ENCODE measurements at regions not wholly inside any gene's neighbourhood (a gene's known extent, or its start where the extent isn't known, plus 50 kb on each side); places are given as distances from the start of the nearest gene placed in this dataset.

DNA sequence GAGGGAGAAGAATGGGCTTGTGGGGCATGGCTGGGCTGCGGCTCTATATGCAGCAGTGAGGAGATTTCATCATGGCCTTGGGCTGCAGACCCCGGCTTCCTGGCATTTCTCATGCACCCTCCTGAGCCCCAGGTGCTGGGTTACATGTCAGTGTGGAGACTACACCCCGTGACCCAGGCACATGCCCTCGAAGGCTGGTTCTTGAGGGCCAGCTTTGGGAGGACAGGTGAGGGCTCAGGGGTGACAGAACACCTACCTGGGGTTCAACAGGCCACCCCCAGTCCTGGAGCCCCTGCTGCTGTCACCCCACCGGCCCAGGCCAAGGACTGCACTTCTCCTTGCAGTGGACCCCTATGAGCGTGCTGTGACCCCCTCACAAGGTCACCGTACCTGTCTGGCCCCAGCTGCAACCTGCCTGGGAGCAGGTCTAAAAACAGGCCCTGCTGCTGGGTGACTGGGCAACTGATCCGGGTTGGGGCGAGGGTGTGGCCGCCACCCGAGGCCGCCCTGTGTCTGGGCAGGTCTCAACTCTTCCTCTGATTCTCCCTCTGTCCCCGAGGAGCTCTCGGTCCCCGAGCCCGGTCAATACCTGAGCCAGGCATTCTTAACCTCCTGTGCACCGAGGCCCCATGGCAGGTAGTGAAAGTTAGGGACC is 94.8 kb upstream of the OTOS start:
- Histone ChIP-seq H3K4ac (ENCODE audit: low read length) (no peak overlapping the region), H3K4me1 (ENCODE audit: control insufficient read depth in 2 of 2, insufficient read depth in 1 of 2, low read depth in 1 of 2, low read length in 2 of 2) (peaks cover 8 to 13% of the 10 kb centered on the region in 2 donors), H2AK5ac (ENCODE audit: low read depth, low read length) (peak overlapping the region; percentile 89), H2BK120ac (ENCODE audit: low read depth, low read length) (no peak overlapping the region), H3K18ac (ENCODE audit: low read length) (no peak overlapping the region), H2BK5ac (ENCODE audit: low read length) (peak overlapping the region; percentile 54), H3K9me3 (replicated peaks in 1 of 2; ENCODE audit: control insufficient read depth in 2 of 2, insufficient read depth in 1 of 2, low read depth in 1 of 2, low read length in 2 of 2) (peaks cover 0 to 2% of the 10 kb centered on the region in 2 donors), H3K23ac (ENCODE audit: low read depth, low read length, poor library complexity) (no peak overlapping the region), H2BK15ac (ENCODE audit: low read length) (no peak overlapping the region), H3K4me2 (ENCODE audit: insufficient read depth, low read length, poor library complexity, severe bottlenecking) (no peak overlapping the region), H3K4me3 (ENCODE audit: low read length in 2 of 2) (no peak overlapping the region), H4K8ac (ENCODE audit: low read depth, low read length) (no peak overlapping the region), H3K27me3 (ENCODE audit: control insufficient read depth in 3 of 3, insufficient read depth in 3 of 3, low read depth in 1 of 3, low read length in 3 of 3) (peaks cover 0 to 6% (median 4%) of the 10 kb centered on the region in 3 experiments), H2AFZ (ENCODE audit: low read length) (no peak overlapping the region), H3K36me3 (replicated peaks in 1 of 2; ENCODE audit: control insufficient read depth in 2 of 2, insufficient read depth in 2 of 2, low read length in 2 of 2) (no peaks in the 10 kb centered on the region), H3K27ac (replicated peaks; ENCODE audit: low read length) (no peak overlapping the region), H2BK12ac (ENCODE audit: low read length) (no peak overlapping the region), H3K14ac (ENCODE audit: low read length) (no peak overlapping the region), H4K91ac (ENCODE audit: low read depth, low read length, poor library complexity) (no peak overlapping the region), H3K79me1 (ENCODE audit: low read depth, low read length) (no peaks in the 10 kb centered on the region), H3K9ac (ENCODE audit: low read depth, low read length, poor library complexity) (no peak overlapping the region)
- WGBS, 2 donors (ENCODE audit: extremely low coverage in 2 of 2, insufficient read length in 2 of 2, insufficient replicate concordance in 1 of 2), result no CpG with 5 or more reads among the region's 17 CpGs
- DNase-seq (ENCODE audit: low spot score), result no peak

DNA sequence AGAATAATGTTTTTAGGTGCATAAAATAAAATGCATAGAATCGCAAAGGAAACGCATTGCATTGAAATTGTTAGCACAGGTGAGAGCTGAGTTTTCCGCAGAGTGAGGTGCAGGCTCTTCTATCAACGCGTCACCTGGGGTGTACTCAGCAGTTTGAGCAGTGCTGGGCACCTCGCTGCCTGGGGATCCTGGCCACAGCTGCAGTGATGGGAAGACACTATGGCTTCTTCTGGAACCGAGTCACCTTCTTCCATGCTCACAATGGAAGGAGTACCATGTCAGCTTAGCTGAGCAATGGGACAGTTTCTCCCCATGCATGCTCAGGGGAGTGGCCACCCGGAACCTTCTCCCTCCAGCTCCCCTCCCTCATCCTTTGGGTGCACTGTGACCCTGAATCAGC is 95.4 kb upstream of the OTOS start:
- Histone ChIP-seq H4K8ac (ENCODE audit: low read depth, low read length) (no peak overlapping the region), H3K4me3 (ENCODE audit: low read length in 2 of 2) (no peak overlapping the region), H3K36me3 (replicated peaks in 1 of 2; ENCODE audit: control insufficient read depth in 2 of 2, insufficient read depth in 2 of 2, low read length in 2 of 2) (no peaks in the 10 kb centered on the region), H3K9ac (ENCODE audit: low read depth, low read length, poor library complexity) (no peak overlapping the region), H2BK12ac (ENCODE audit: low read length) (no peak overlapping the region), H2BK120ac (ENCODE audit: low read depth, low read length) (no peak overlapping the region), H2AFZ (ENCODE audit: low read length) (no peak overlapping the region), H2BK15ac (ENCODE audit: low read length) (peak overlapping the region; percentile 93), H3K79me1 (ENCODE audit: low read depth, low read length) (no peaks in the 10 kb centered on the region), H3K23ac (ENCODE audit: low read depth, low read length, poor library complexity) (no peak overlapping the region), H3K4ac (ENCODE audit: low read length) (no peak overlapping the region), H4K91ac (ENCODE audit: low read depth, low read length, poor library complexity) (no peak overlapping the region), H3K18ac (ENCODE audit: low read length) (peak overlapping the region; percentile 54), H3K27me3 (ENCODE audit: control insufficient read depth in 3 of 3, insufficient read depth in 3 of 3, low read depth in 1 of 3, low read length in 3 of 3) (peaks cover 0 to 6% (median 4%) of the 10 kb centered on the region in 3 experiments), H3K27ac (replicated peaks; ENCODE audit: low read length) (no peak overlapping the region), H3K9me3 (replicated peaks in 1 of 2; ENCODE audit: control insufficient read depth in 2 of 2, insufficient read depth in 1 of 2, low read depth in 1 of 2, low read length in 2 of 2) (peaks cover 0 to 2% of the 10 kb centered on the region in 2 donors), H2AK5ac (ENCODE audit: low read depth, low read length) (peak overlapping the region; percentile 87), H3K4me2 (ENCODE audit: insufficient read depth, low read length, poor library complexity, severe bottlenecking) (no peak overlapping the region), H3K14ac (ENCODE audit: low read length) (no peak overlapping the region), H2BK5ac (ENCODE audit: low read length) (peak overlapping the region; percentile 42), H3K4me1 (ENCODE audit: control insufficient read depth in 2 of 2, insufficient read depth in 1 of 2, low read depth in 1 of 2, low read length in 2 of 2) (peaks cover 8 to 13% of the 10 kb centered on the region in 2 donors)
- no CpG with 5 or more reads among the region's 8 CpGs for WGBS, 2 donors (ENCODE audit: extremely low coverage in 2 of 2, insufficient read length in 2 of 2, insufficient replicate concordance in 1 of 2)
- DNase-seq (ENCODE audit: low spot score), result no peak

DNA sequence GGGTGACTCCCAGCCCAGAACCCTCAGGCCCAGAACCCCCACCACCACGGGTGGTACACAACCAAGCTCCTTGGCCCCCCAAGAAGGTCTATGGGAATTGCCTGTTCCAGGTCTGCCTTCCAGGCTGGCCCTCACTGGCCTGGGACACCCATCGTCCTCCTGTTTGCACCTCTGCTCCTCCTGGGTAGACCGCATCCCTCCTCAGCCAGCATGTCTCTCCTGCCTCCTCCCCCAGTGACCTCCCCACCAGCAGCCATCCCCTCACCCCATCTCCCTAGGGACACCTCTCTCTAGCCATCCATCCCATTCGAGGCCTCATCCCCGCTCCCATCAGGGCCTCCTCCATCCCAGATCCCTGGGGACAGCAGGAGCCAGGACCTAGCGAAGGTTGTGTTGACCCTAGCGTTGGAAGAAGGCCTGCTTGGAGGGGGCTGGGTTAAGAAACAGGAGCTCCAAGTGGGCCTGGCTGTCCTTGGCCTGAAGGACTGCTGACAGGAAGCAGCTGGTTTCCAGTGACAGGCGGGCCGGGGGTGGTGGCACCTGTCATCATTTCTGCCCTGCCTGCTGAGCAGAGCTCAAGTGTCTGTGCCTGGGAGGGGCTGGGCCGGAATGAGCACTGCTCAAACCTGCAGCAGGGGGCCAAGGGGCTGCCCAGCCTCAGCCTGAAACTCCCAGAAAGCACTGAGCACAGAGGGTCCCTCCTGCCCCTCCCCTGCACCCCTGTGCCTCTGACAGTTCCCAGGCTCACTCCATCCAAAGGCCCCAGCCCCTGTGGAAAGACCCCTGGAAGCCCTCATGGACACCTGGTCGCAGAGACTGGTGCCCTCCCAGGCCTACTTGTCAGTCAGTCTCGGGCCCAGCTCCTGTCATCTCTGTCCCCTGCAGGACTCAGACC is 96.0 kb upstream of the OTOS start:
- peak overlapping the region; percentile 36 for H2AFZ ChIP-seq (ENCODE audit: low read length)
- peaks cover 0 to 6% (median 4%) of the 10 kb centered on the region in 3 experiments for H3K27me3 ChIP-seq (ENCODE audit: control insufficient read depth in 3 of 3, insufficient read depth in 3 of 3, low read depth in 1 of 3, low read length in 3 of 3)
- peak overlapping the region; percentile 31 for H3K9ac ChIP-seq (ENCODE audit: low read depth, low read length, poor library complexity)
- H3K4me1 ChIP-seq (ENCODE audit: control insufficient read depth in 2 of 2, insufficient read depth in 1 of 2, low read depth in 1 of 2, low read length in 2 of 2), result peaks cover 8 to 13% of the 10 kb centered on the region in 2 donors
- peak overlapping the region; percentile 54 for H3K18ac ChIP-seq (ENCODE audit: low read length)
- no peak overlapping the region for H3K4me2 ChIP-seq (ENCODE audit: insufficient read depth, low read length, poor library complexity, severe bottlenecking)
- H4K8ac ChIP-seq (ENCODE audit: low read depth, low read length), result no peak overlapping the region
- no peak overlapping the region for H3K14ac ChIP-seq (ENCODE audit: low read length)
- no CpG with 5 or more reads among the region's 12 CpGs for WGBS, 2 donors (ENCODE audit: extremely low coverage in 2 of 2, insufficient read length in 2 of 2, insufficient replicate concordance in 1 of 2)
- H2BK12ac ChIP-seq (ENCODE audit: low read length), result no peak overlapping the region
- H3K4me3 ChIP-seq (ENCODE audit: low read length in 2 of 2), result no peak overlapping the region
- H2BK5ac ChIP-seq (ENCODE audit: low read length), result peak overlapping the region; percentile 42
- no peak overlapping the region for H3K4ac ChIP-seq (ENCODE audit: low read length)
- H3K27ac ChIP-seq (replicated peaks; ENCODE audit: low read length), result no peak overlapping the region
- H2AK5ac ChIP-seq (ENCODE audit: low read depth, low read length), result peak overlapping the region; percentile 87
- H4K91ac ChIP-seq (ENCODE audit: low read depth, low read length, poor library complexity), result no peak overlapping the region
- H2BK15ac ChIP-seq (ENCODE audit: low read length), result peak overlapping the region; percentile 93
- no peaks in the 10 kb centered on the region for H3K36me3 ChIP-seq (replicated peaks in 1 of 2; ENCODE audit: control insufficient read depth in 2 of 2, insufficient read depth in 2 of 2, low read length in 2 of 2)
- no peak for DNase-seq (ENCODE audit: low spot score)
- peaks cover 0 to 2% of the 10 kb centered on the region in 2 donors for H3K9me3 ChIP-seq (replicated peaks in 1 of 2; ENCODE audit: control insufficient read depth in 2 of 2, insufficient read depth in 1 of 2, low read depth in 1 of 2, low read length in 2 of 2)
- H3K79me1 ChIP-seq (ENCODE audit: low read depth, low read length), result no peaks in the 10 kb centered on the region
- peak overlapping the region; percentile 52 for H3K23ac ChIP-seq (ENCODE audit: low read depth, low read length, poor library complexity)
- no peak overlapping the region for H2BK120ac ChIP-seq (ENCODE audit: low read depth, low read length)

DNA sequence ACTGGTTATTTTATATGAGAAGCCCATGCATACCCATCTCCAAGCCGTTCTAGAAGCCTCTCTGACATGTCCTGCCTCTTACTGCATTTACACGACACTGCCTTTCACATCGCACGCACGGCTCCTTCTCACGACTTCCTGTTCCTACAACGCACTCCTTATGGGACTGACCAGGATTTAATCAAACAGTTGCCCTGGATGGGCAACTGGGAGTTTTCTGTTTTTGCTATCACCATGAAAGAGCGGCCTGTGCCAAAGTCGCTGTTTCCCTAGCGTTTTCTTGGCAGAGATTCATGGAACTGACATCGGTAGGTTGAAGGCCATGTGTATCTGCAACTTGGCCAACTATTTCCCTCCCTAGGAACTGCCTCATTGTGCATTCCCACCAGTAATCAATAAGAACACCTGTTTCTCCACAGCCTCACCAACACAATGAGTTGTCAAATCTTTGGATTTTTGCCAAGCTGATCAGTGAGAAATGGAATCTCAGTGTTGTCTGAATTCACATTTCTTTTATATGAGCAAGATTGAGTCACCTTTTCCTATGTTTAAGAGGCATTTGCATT is 97.2 kb upstream of the OTOS start:
- H3K4me1 ChIP-seq (ENCODE audit: control insufficient read depth in 2 of 2, insufficient read depth in 1 of 2, low read depth in 1 of 2, low read length in 2 of 2), result peaks cover 8 to 13% of the 10 kb centered on the region in 2 donors
- H3K4me2 ChIP-seq (ENCODE audit: insufficient read depth, low read length, poor library complexity, severe bottlenecking), result no peak overlapping the region
- H2BK12ac ChIP-seq (ENCODE audit: low read length), result no peak overlapping the region
- no peak overlapping the region for H3K23ac ChIP-seq (ENCODE audit: low read depth, low read length, poor library complexity)
- DNase-seq (ENCODE audit: low spot score), result no peak
- H3K18ac ChIP-seq (ENCODE audit: low read length), result no peak overlapping the region
- peak overlapping the region; percentile 1 for H2BK15ac ChIP-seq (ENCODE audit: low read length)
- peaks cover 0 to 2% of the 10 kb centered on the region in 2 donors for H3K9me3 ChIP-seq (replicated peaks in 1 of 2; ENCODE audit: control insufficient read depth in 2 of 2, insufficient read depth in 1 of 2, low read depth in 1 of 2, low read length in 2 of 2)
- H2AFZ ChIP-seq (ENCODE audit: low read length), result no peak overlapping the region
- H3K4ac ChIP-seq (ENCODE audit: low read length), result no peak overlapping the region
- no peaks in the 10 kb centered on the region for H3K36me3 ChIP-seq (replicated peaks in 1 of 2; ENCODE audit: control insufficient read depth in 2 of 2, insufficient read depth in 2 of 2, low read length in 2 of 2)
- no peak overlapping the region for H3K14ac ChIP-seq (ENCODE audit: low read length)
- H3K4me3 ChIP-seq (ENCODE audit: low read length in 2 of 2), result no peak overlapping the region
- H2AK5ac ChIP-seq (ENCODE audit: low read depth, low read length), result no peak overlapping the region
- no peak overlapping the region for H4K8ac ChIP-seq (ENCODE audit: low read depth, low read length)
- no peak overlapping the region for H2BK5ac ChIP-seq (ENCODE audit: low read length)
- no CpG with 5 or more reads among the region's 11 CpGs for WGBS, 2 donors (ENCODE audit: extremely low coverage in 2 of 2, insufficient read length in 2 of 2, insufficient replicate concordance in 1 of 2)
- peaks cover 0 to 6% (median 4%) of the 10 kb centered on the region in 3 experiments for H3K27me3 ChIP-seq (ENCODE audit: control insufficient read depth in 3 of 3, insufficient read depth in 3 of 3, low read depth in 1 of 3, low read length in 3 of 3)
- no peak overlapping the region for H3K9ac ChIP-seq (ENCODE audit: low read depth, low read length, poor library complexity)
- no peak overlapping the region for H3K27ac ChIP-seq (replicated peaks; ENCODE audit: low read length)
- no peaks in the 10 kb centered on the region for H3K79me1 ChIP-seq (ENCODE audit: low read depth, low read length)
- H4K91ac ChIP-seq (ENCODE audit: low read depth, low read length, poor library complexity), result no peak overlapping the region
- no peak overlapping the region for H2BK120ac ChIP-seq (ENCODE audit: low read depth, low read length)
